Liver (tissue), 3 donors: ENCODE measurements at regions not wholly inside any gene's neighbourhood (a gene's known extent, or its start where the extent isn't known, plus 50 kb on each side); places are given as distances from the start of the nearest gene placed in this dataset.

Source experiments
- GABPA ChIP-seq, 2 donors: IDR thresholded peaks in 1 of 2; conservative IDR thresholded peaks in 1 of 2; 2 replicates each; pipeline ENCODE4 v1.6.1; 2016; ENCODE audit warnings: antibody characterized with exemption in 2 of 2, mild to moderate bottlenecking in 1 of 2, moderate library complexity in 1 of 2
- TAF1 ChIP-seq: conservative IDR thresholded peaks from 2 replicates; pipeline ENCODE4 v1.6.1; 2016; ENCODE audit warnings: antibody characterized with exemption, mild to moderate bottlenecking
- YY1 ChIP-seq: IDR thresholded peaks from 2 replicates; pipeline ENCODE4 v1.6.1; 2016; ENCODE audit warnings: antibody characterized with exemption, mild to moderate bottlenecking
- TF ChIP-seq, protein P1 (sequence below): fragments of 150-350 bp; IDR thresholded peaks from 2 replicates; pipeline ENCODE4 v1.5.1; 2017; ENCODE audit warnings: improper control_type of control experiment, low read depth, low read length; ENCODE audit not compliant: missing input control
- donor health status: healthy.
- donor health status: healthy.

DNA sequence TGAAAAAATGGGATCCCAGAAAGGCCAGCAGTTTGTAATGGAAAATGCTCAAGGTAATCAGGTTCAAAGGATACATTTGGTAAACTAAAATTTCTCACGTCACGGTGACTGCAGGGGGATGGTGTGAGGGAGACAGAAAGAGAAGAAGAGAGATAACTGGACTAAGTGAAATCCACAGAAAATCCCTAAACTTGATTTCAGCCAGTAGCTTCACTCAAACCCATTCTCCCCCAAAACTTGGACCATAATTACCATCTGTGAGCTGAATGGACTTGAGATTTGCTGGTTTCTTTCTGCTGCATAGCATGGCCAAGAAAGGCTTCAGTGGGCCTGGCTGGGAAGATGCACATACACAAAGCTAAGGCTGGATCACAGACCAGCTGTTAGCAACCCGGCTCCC, 155.4 kb upstream of the LMO4 start:
- TF ChIP-seq, protein P1, sequence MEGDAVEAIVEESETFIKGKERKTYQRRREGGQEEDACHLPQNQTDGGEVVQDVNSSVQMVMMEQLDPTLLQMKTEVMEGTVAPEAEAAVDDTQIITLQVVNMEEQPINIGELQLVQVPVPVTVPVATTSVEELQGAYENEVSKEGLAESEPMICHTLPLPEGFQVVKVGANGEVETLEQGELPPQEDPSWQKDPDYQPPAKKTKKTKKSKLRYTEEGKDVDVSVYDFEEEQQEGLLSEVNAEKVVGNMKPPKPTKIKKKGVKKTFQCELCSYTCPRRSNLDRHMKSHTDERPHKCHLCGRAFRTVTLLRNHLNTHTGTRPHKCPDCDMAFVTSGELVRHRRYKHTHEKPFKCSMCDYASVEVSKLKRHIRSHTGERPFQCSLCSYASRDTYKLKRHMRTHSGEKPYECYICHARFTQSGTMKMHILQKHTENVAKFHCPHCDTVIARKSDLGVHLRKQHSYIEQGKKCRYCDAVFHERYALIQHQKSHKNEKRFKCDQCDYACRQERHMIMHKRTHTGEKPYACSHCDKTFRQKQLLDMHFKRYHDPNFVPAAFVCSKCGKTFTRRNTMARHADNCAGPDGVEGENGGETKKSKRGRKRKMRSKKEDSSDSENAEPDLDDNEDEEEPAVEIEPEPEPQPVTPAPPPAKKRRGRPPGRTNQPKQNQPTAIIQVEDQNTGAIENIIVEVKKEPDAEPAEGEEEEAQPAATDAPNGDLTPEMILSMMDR = no peak
- TF ChIP-seq GABPA (IDR thresholded peaks at IDR 0.05 in 1 of 2, conservative IDR thresholded peaks at IDR 0.05 in 1 of 2) = no peak
- no peak for TF ChIP-seq YY1
- no peak for TF ChIP-seq TAF1
